LoVo (cell line): ENCODE measurements at regions not wholly inside any gene's neighbourhood (a gene's known extent, or its start where the extent isn't known, plus 50 kb on each side); places are given as distances from the start of the nearest gene placed in this dataset.
A peak's percentile ranks its signal among the peaks of the same experiment; 100 is the strongest.

Source experiments
- DNase-seq: peaks from one replicate; pipeline ENCODE4 v3.0.0-alpha.2; 2016; ENCODE audit warnings: low spot score

GRCh38 chr2:18503376-18504228 is 56.9 kb downstream of the RDH14 start:
- DNase-seq = no peak

- DNase-seq = no peak
Observed at GRCh38 chr2:18502142-18502541, 58.3 kb downstream of the RDH14 start.

- no peak for DNase-seq
Observed at GRCh38 chr2:18501729-18502128, 58.7 kb downstream of the RDH14 start.

- no peak for DNase-seq
Observed at GRCh38 chr2:18501156-18501555, 59.3 kb downstream of the RDH14 start.

- DNase-seq = no peak
Observed at GRCh38 chr2:18500333-18500732, 60.1 kb downstream of the RDH14 start.

GRCh38 chr2:18498531-18498930 is 61.9 kb downstream of the RDH14 start:
- no peak for DNase-seq

- DNase-seq = no peak
Observed at GRCh38 chr2:18496516-18496915, 63.9 kb downstream of the RDH14 start.

- DNase-seq = no peak
Observed at GRCh38 chr2:18495058-18495457, 65.4 kb downstream of the RDH14 start.

- no peak for DNase-seq
Observed at GRCh38 chr2:18492721-18493120, 67.7 kb downstream of the RDH14 start.

- DNase-seq = no peak
Observed at GRCh38 chr2:18491577-18491976, 68.9 kb downstream of the RDH14 start.

GRCh38 chr2:18490901-18491300 is 69.6 kb downstream of the RDH14 start:
- no peak for DNase-seq

- no peak for DNase-seq
Observed at GRCh38 chr2:18487106-18487913, 73.1 kb downstream of the RDH14 start.

- DNase-seq = no peak
Observed at GRCh38 chr2:18484625-18485024, 75.8 kb downstream of the RDH14 start.

GRCh38 chr2:18483896-18484295 is 76.6 kb downstream of the RDH14 start:
- no peak for DNase-seq

GRCh38 chr2:18482666-18483065 is 77.8 kb downstream of the RDH14 start:
- DNase-seq = peak; percentile 6

GRCh38 chr2:18479947-18480369 is 80.5 kb downstream of the RDH14 start:
- no peak for DNase-seq

- DNase-seq = no peak
Observed at GRCh38 chr2:18477293-18477692, 83.2 kb downstream of the RDH14 start.

- DNase-seq = no peak
Observed at GRCh38 chr2:18476484-18476883, 84.0 kb downstream of the RDH14 start.

- no peak for DNase-seq
Observed at GRCh38 chr2:18475884-18476283, 84.6 kb downstream of the RDH14 start.

- no peak for DNase-seq
Observed at GRCh38 chr2:18474700-18475099, 85.8 kb downstream of the RDH14 start.

GRCh38 chr2:18473241-18474181 is 86.9 kb downstream of the RDH14 start:
- no peak for DNase-seq

- no peak for DNase-seq
Observed at GRCh38 chr2:18467749-18468360, 92.6 kb downstream of the RDH14 start.
